ENCODE measurements at regions not wholly inside any gene's neighbourhood (a gene's known extent, or its start where the extent isn't known, plus 50 kb on each side); places are given as distances from the start of the nearest gene placed in this dataset.

- ATAC-seq (ENCODE audit: low FRiP score in 2 of 2) (no peak), DNase-seq (no peak)
Measured at GRCh38 chr9:89929315-89929672, 324.5 kb downstream of the GADD45G start.

GRCh38 chr9:89929673-89930480, 325.1 kb downstream of the GADD45G start:
- WGBS, 2 donors: 45 to 55% methylated on average over 9 of the region's 9 CpGs
- TF ChIP-seq POLR2A (IDR thresholded peaks at IDR 0.05): no peak
- TF ChIP-seq EP300 (IDR thresholded peaks at IDR 0.05): peak in 1 of 4 donors; percentile 5
- no peak for TF ChIP-seq CTCF (IDR thresholded peaks at IDR 0.05)
- TF ChIP-seq POLR2AphosphoS5 (IDR thresholded peaks at IDR 0.05): peak; percentile 54 to 56
- Histone ChIP-seq H3K27ac (peak overlapping the region in 1 of 4 donors; percentile 54), H3K4me1 (peaks cover 15 to 30% (median 17%) of the 10 kb centered on the region in 4 donors), H3K36me3 (no peaks in the 10 kb centered on the region), H3K4me3 (no peak overlapping the region), H3K9me3 (no peaks in the 10 kb centered on the region), H3K27me3 (no peaks in the 10 kb centered on the region)
- DNase-seq: no peak
- ATAC-seq (ENCODE audit: low FRiP score in 2 of 2): peak; percentile 47 to 82

More at GRCh38 chr9:89929315-89929672, 324.5 kb downstream of the GADD45G start:
- peaks cover 15 to 30% (median 17%) of the 10 kb centered on the region in 4 donors for H3K4me1 ChIP-seq
- peak overlapping the region in 1 of 4 donors; percentile 54 for H3K27ac ChIP-seq
- WGBS, 2 donors: 71 to 86% methylated on average over 3 of the region's 3 CpGs
- no peaks in the 10 kb centered on the region for H3K36me3 ChIP-seq
- no peaks in the 10 kb centered on the region for H3K9me3 ChIP-seq
- TF ChIP-seq EP300 (IDR thresholded peaks at IDR 0.05): no peak
- no peak for TF ChIP-seq CTCF (IDR thresholded peaks at IDR 0.05)
- TF ChIP-seq POLR2A (IDR thresholded peaks at IDR 0.05): no peak
- TF ChIP-seq POLR2AphosphoS5 (IDR thresholded peaks at IDR 0.05): no peak
- no peaks in the 10 kb centered on the region for H3K27me3 ChIP-seq
- H3K4me3 ChIP-seq: no peak overlapping the region

GRCh38 chr9:89933578-89933977, 328.8 kb downstream of the GADD45G start:
- no peak for DNase-seq
- Histone ChIP-seq H3K4me3 (no peak overlapping the region), H3K9me3 (no peaks in the 10 kb centered on the region), H3K4me1 (peaks cover 10 to 22% (median 14%) of the 10 kb centered on the region in 4 donors), H3K36me3 (no peaks in the 10 kb centered on the region), H3K27ac (no peak overlapping the region), H3K27me3 (no peaks in the 10 kb centered on the region)
- no peak for ATAC-seq (ENCODE audit: low FRiP score in 2 of 2)
- TF ChIP-seq CTCF (IDR thresholded peaks at IDR 0.05) (no peak), POLR2AphosphoS5 (IDR thresholded peaks at IDR 0.05) (no peak)
- WGBS, 2 donors: 80 to 94% methylated on average over 4 of the region's 4 CpGs

- Histone ChIP-seq H3K4me3 (no peak overlapping the region), H3K9me3 (no peaks in the 10 kb centered on the region), H3K27me3 (no peaks in the 10 kb centered on the region), H3K4me1 (peaks cover 0 to 7% (median 5%) of the 10 kb centered on the region in 4 donors), H3K36me3 (no peaks in the 10 kb centered on the region), H3K27ac (no peak overlapping the region)
- DNase-seq (no peak), ATAC-seq (ENCODE audit: low FRiP score in 2 of 2) (no peak)
- 80 to 87% methylated on average over 6 of the region's 6 CpGs for WGBS, 2 donors
- TF ChIP-seq POLR2AphosphoS5 (IDR thresholded peaks at IDR 0.05): no peak
- no peak for TF ChIP-seq POLR2A (IDR thresholded peaks at IDR 0.05)
- no peak for TF ChIP-seq EP300 (IDR thresholded peaks at IDR 0.05)
- TF ChIP-seq CTCF (IDR thresholded peaks at IDR 0.05): no peak
Measured at GRCh38 chr9:89935115-89935514, 330.3 kb downstream of the GADD45G start.

GRCh38 chr9:89935801-89936200, 331.0 kb downstream of the GADD45G start:
- Histone ChIP-seq H3K4me1 (peaks cover 0 to 4% (median 0%) of the 10 kb centered on the region in 4 donors), H3K27ac (no peak overlapping the region), H3K9me3 (no peaks in the 10 kb centered on the region), H3K27me3 (no peaks in the 10 kb centered on the region), H3K36me3 (no peaks in the 10 kb centered on the region), H3K4me3 (no peak overlapping the region)
- ATAC-seq (ENCODE audit: low FRiP score in 2 of 2) (no peak), DNase-seq (no peak)
- 69 to 73% methylated on average over 4 of the region's 4 CpGs for WGBS, 2 donors
- TF ChIP-seq POLR2AphosphoS5 (IDR thresholded peaks at IDR 0.05): no peak
- TF ChIP-seq POLR2A (IDR thresholded peaks at IDR 0.05): no peak
- no peak for TF ChIP-seq EP300 (IDR thresholded peaks at IDR 0.05)
- no peak for TF ChIP-seq CTCF (IDR thresholded peaks at IDR 0.05)

Data from upper lobe of left lung (tissue), 6 donors.